Esophagus squamous epithelium (tissue), 5 donors: ENCODE measurements at regions not wholly inside any gene's neighbourhood (a gene's known extent, or its start where the extent isn't known, plus 50 kb on each side); places are given as distances from the start of the nearest gene placed in this dataset.
"Not testable (repeated sequence)": the region's sequence is repeated elsewhere in the genome, so short reads cannot be mapped to it uniquely, and the experiment has no call there.

ENCODE experiments used
- DNase-seq: peaks from one replicate; lab custom pipeline; 2025; lab: John Stamatoyannopoulos, UW
- H3K27ac ChIP-seq, 4 donors: fragments of 200-600 bp; sonication (generic); one replicate each; pipeline ENCODE4 v1.5.1; 2016 to 2019; ENCODE audit warnings: mild to moderate bottlenecking in 1 of 4
- H3K27me3 ChIP-seq, 4 donors: fragments of 200-600 bp; sonication (generic); 1 replicate in 3 of 4; 2 replicates in 1 of 4; pipeline versions ENCODE4 v1.5.1 to v1.6.0; 2017 to 2021; ENCODE audit warnings: antibody characterized with exemption in 1 of 4
- H3K36me3 ChIP-seq, 3 donors: fragments of 200-600 bp; sonication (generic); one replicate each; pipeline ENCODE4 v1.5.1; 2016 to 2019
- H3K4me1 ChIP-seq, 3 donors: fragments of 200-600 bp; sonication (generic); one replicate each; pipeline ENCODE4 v1.5.1; 2017 to 2019
- H3K4me3 ChIP-seq, 4 donors: fragments of 200-600 bp; sonication (generic); 1 replicate in 3 of 4; 2 replicates in 1 of 4; pipeline ENCODE4 v1.5.1; 2016 to 2019; ENCODE audit warnings: mild to moderate bottlenecking in 2 of 4, moderate library complexity in 1 of 4
- H3K9me3 ChIP-seq, 3 donors: fragments of 200-600 bp; sonication (generic); one replicate each; pipeline ENCODE4 v1.5.1; 2016 to 2019
- POLR2A ChIP-seq, 4 donors: fragments of 450-650 bp; IDR thresholded peaks; one replicate each; pipeline ENCODE4 v1.6.1; 2017; ENCODE audit warnings: antibody characterized with exemption in 4 of 4, mild to moderate bottlenecking in 4 of 4, moderate library complexity in 3 of 4
- WGBS, 2 donors: methylation state at CpG; one replicate each; pipeline ENCODE4 v1.1.5; 2018; 5-methylcytosine and 5-hydroxymethylcytosine counted together
- intact Hi-C: fragments of 100-400 bp; cut with DNase I; formaldehyde crosslinking; loops from one replicate; pipeline ENCODE4 v1.15.0; 2022
- TF ChIP-seq, protein P1 (sequence below), 6 experiments: fragments of 450-650 bp in 4 of 6; fragments of 200-600 bp in 2 of 6; sonication (generic) in 2 of 6; IDR thresholded peaks; one replicate each; pipeline ENCODE4 v1.5.1; 2016 to 2019; ENCODE audit warnings: antibody characterized with exemption in 6 of 6, mild to moderate bottlenecking in 4 of 6, moderate library complexity in 4 of 6
- donor health status: DM: yes; HTN: yes; CAD: no.

DNA sequence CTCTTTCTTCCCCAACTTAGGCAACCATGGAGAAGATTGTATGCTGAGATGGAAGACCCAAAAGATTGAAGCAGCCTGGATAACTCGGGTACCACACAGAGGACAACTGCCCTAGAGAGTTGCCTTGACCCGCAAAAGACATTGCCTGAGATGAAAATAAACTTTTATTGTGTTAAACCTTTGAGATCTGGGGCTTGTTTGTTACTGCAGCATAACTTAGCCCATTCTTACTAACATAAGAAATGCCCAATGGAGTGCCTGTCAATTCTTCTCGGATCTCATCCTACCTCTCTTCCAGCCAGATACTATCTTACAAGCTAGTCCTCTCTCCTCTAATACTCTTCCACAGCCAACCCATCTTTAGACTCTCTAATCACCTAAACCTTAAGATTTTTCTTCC lies 76.8 kb downstream of the GCNT4 start:
- no peak for DNase-seq
- no peak overlapping the region for H3K27ac ChIP-seq
- TF ChIP-seq POLR2A (IDR thresholded peaks at IDR 0.05) = no peak
- TF ChIP-seq, protein P1, sequence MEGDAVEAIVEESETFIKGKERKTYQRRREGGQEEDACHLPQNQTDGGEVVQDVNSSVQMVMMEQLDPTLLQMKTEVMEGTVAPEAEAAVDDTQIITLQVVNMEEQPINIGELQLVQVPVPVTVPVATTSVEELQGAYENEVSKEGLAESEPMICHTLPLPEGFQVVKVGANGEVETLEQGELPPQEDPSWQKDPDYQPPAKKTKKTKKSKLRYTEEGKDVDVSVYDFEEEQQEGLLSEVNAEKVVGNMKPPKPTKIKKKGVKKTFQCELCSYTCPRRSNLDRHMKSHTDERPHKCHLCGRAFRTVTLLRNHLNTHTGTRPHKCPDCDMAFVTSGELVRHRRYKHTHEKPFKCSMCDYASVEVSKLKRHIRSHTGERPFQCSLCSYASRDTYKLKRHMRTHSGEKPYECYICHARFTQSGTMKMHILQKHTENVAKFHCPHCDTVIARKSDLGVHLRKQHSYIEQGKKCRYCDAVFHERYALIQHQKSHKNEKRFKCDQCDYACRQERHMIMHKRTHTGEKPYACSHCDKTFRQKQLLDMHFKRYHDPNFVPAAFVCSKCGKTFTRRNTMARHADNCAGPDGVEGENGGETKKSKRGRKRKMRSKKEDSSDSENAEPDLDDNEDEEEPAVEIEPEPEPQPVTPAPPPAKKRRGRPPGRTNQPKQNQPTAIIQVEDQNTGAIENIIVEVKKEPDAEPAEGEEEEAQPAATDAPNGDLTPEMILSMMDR (IDR thresholded peaks at IDR 0.05) = no peak
- no peaks in the 10 kb centered on the region for H3K36me3 ChIP-seq
- no peak overlapping the region for H3K4me3 ChIP-seq
- H3K9me3 ChIP-seq = no peaks in the 10 kb centered on the region
- no peaks in the 10 kb centered on the region for H3K27me3 ChIP-seq
- intact Hi-C loops = no loop called here
- WGBS, 2 donors = 84 to 91% methylated on average over 3 of the region's 3 CpGs
- no peaks in the 10 kb centered on the region for H3K4me1 ChIP-seq

DNA sequence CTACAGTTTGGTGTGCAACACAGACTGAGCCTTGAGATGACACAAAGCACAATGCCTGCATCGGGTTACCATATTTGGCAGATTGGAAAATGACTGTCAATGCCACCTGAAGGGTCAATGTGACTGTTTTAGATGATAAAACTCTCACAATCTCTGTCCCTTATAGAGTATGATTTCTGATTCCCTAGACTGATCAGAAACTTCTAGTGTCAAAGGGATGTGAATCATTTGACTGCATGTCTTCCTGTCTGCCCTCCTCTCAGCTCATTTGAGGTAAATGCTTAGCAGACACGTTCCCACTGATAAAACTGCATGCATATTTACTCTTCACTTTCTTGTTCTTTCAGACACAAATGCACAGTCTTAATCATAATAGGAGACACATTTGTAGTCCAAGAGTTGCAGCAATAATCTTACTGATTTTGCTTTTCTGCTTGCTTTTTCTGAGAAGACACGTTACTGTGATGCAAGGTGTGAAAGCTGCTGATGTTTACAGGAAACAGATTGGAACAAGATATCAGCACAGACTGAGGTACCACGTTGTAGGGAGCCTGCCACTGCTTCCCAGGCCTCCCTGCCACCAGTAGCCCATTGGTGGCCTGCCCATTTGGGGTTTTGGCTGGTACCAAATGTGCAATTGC lies 77.8 kb downstream of the GCNT4 start:
- no peaks in the 10 kb centered on the region for H3K36me3 ChIP-seq
- no peak for DNase-seq
- H3K4me3 ChIP-seq = no peak overlapping the region
- no peaks in the 10 kb centered on the region for H3K4me1 ChIP-seq
- no peaks in the 10 kb centered on the region for H3K27me3 ChIP-seq
- H3K27ac ChIP-seq = no peak overlapping the region
- TF ChIP-seq, protein P1 (IDR thresholded peaks at IDR 0.05) = no peak
- TF ChIP-seq POLR2A (IDR thresholded peaks at IDR 0.05) = no peak
- intact Hi-C loops = no loop called here
- no peaks in the 10 kb centered on the region for H3K9me3 ChIP-seq
- 44 to 48% methylated on average over 4 of the region's 4 CpGs for WGBS, 2 donors

DNA sequence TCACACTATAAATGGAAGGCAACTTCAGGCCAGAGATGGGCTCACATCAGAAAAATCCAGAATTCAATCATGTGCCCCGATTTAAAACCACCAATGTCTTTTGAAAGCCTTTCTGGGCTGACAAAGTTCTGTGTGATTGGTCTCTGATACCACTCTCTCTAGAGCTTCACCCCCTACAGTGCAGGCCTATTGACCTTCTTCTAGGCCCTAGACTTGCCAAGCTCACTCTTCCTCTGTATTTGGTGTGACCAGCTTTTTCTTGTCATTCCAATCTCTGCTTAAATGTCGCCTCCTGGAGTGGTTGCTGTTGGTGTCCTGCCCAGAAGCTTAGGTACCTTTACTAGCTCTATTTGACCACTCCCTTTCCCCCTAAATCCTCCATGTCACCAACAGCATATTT lies 78.7 kb downstream of the GCNT4 start:
- DNase-seq = no peak
- Histone ChIP-seq H3K36me3 (no peaks in the 10 kb centered on the region), H3K27ac (no peak overlapping the region), H3K27me3 (no peaks in the 10 kb centered on the region), H3K9me3 (no peaks in the 10 kb centered on the region), H3K4me1 (no peaks in the 10 kb centered on the region), H3K4me3 (no peak overlapping the region)
- WGBS, 2 donors = 86% methylated on average over 2 of the region's 2 CpGs
- intact Hi-C loops = no loop called here
- TF ChIP-seq, protein P1 (IDR thresholded peaks at IDR 0.05) = no peak
- no peak for TF ChIP-seq POLR2A (IDR thresholded peaks at IDR 0.05)

DNA sequence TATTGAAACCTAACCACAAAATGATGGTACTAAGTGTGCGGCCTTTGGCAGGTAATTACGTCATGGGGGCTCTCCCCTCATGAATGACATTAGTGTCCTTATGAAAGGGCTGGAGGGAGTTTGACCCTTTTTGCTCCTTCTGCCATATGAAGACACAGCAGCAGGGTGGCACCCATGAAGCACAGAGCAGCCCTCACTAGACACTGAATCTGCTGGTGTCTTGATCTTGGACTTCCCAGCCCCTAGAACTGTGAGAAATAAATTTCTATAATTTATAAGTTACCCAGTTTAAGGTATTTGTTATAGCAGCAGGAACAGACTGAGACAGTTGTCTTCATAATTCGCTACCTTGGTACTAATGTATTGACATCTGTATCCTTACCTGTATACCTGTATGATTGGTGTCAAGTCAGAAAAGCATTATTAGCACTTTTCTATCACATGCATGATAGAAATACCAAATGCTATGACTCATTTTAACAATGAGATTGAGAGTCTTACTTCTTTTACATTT lies 80.4 kb downstream of the GCNT4 start:
- intact Hi-C loops = no loop called here
- WGBS, 2 donors = 73 to 75% methylated on average over 3 of the region's 3 CpGs

DNA sequence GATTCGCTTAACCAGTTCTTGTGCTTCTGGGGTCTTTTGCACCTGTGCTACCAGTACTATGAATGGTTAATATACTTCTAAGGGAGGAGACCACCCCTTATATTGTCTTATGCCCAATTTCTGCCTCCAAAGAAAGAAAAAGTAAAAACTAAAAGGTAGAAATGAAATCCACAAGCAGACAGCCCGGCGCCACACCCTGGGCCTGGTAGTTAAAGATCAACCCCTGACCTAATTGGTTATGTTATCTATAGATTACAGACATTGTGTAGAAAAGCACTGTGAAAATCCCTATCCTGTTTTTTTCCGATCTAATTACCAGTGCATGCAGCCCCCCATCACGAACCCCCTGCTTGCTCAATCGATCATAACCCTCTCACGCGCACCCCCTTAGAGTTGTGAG lies 81.5 kb downstream of the GCNT4 start:
- H3K4me3 ChIP-seq, H3K4me1 ChIP-seq, H3K9me3 ChIP-seq, H3K36me3 ChIP-seq, DNase-seq, H3K27ac ChIP-seq, intact Hi-C loops, H3K27me3 ChIP-seq: not testable (repeated sequence)
- WGBS, 2 donors = 72 to 85% methylated on average over 8 of the region's 8 CpGs

More for the DNA sequence above, 80.4 kb downstream of the GCNT4 start:
- TF ChIP-seq, protein P1 (IDR thresholded peaks at IDR 0.05) = no peak
- TF ChIP-seq POLR2A (IDR thresholded peaks at IDR 0.05) = no peak
- no peaks in the 10 kb centered on the region for H3K9me3 ChIP-seq
- H3K36me3 ChIP-seq = no peaks in the 10 kb centered on the region
- no peak overlapping the region for H3K4me3 ChIP-seq
- no peak overlapping the region for H3K27ac ChIP-seq
- no peak for DNase-seq
- H3K27me3 ChIP-seq = no peaks in the 10 kb centered on the region
- no peaks in the 10 kb centered on the region for H3K4me1 ChIP-seq
